ENCODE measurements at regions not wholly inside any gene's neighbourhood (a gene's known extent, or its start where the extent isn't known, plus 50 kb on each side); places are given as distances from the start of the nearest gene placed in this dataset.

DNA sequence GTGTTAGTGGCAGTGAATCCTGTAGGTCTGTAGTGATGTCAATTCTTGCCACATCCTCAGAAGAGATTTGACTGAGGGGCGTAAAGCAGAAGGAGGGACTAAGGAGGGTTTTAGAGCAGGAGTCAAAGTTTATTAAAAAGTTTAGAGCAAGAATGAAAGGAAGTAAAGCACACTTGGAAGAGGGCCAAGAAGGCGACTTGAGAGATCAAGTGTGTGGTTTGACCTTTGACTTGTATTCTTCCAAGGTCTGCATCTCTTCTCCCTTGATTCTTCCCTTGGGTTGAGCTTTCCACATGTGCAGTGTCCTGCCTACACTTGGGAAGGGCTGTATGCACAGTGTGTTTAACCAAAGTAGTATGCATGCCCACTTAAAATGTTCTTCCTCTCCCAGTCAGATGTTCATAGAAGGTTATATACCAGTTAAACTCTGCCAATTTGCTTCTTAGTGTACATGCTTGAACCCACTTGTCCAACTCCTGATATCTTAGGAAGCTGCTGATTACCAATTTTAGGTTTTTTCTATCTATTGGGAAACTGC, 627.6 kb downstream of the MMUT start:
- no peaks in the 10 kb centered on the region for H3K27me3 Mint-ChIP-seq
- no peak for ATAC-seq (replicated peaks in 1 of 4)
- 75% methylated on average over 1 of the region's 2 CpGs for WGBS (ENCODE audit: insufficient coverage)

DNA sequence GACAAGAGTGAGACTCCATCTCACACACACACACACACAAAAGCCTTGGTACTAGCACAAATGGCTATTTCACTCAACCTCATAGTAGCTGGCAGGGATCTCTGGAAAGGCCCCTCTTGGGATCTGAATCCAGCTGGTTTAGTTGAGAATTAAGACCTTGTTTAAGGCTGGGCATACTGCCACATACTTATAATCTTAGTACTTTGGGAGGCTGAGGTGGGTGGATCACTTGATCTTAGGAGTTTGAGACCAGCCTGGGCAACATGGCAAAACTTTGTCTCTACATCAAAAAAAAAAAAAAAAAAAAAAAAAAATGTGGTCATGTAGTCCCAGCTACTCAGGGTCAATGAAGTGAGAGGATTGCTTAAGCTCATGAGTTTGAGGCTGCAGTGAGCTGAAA, 628.3 kb downstream of the MMUT start:
- Histone ChIP-seq H3K27me3 (replicated peaks in 1 of 2; ENCODE audit: control insufficient read depth in 2 of 2, extremely low read depth in 1 of 2, insufficient read depth in 2 of 2, low read length in 1 of 2) (no peaks in the 10 kb centered on the region), H3K9me3 (no peaks in the 10 kb centered on the region), H3K36me3 (ENCODE audit: control insufficient read depth in 2 of 2, extremely low read depth in 1 of 2, insufficient read depth in 1 of 2, low read length in 1 of 2) (no peaks in the 10 kb centered on the region), H3K4me1 (ENCODE audit: control insufficient read depth in 1 of 2, extremely low read depth in 1 of 2, insufficient read depth in 2 of 2, low read length in 2 of 2) (no peaks in the 10 kb centered on the region), H3K4me3 (ENCODE audit: control insufficient read depth in 1 of 2, extremely low read depth in 1 of 2, low read length in 1 of 2) (no peak overlapping the region), H3K27ac (ENCODE audit: low read length) (no peak overlapping the region)
- H3K4me1 Mint-ChIP-seq, result no peaks in the 10 kb centered on the region
- no peak for DNase-seq
- no peak overlapping the region for H3K4me3 Mint-ChIP-seq
- no peak overlapping the region for H3K27ac Mint-ChIP-seq
- ChIA-PET POLR2A (no interaction called here), CTCF (no interaction called here)
- no peaks in the 10 kb centered on the region for H3K36me3 Mint-ChIP-seq
- peaks cover 5 to 11% (median 7%) of the 10 kb centered on the region in 3 donors for H3K9me3 Mint-ChIP-seq
- ATAC-seq (replicated peaks in 1 of 4), result no peak
- H3K27me3 Mint-ChIP-seq, result no peaks in the 10 kb centered on the region

More for the DNA sequence above, 627.6 kb downstream of the MMUT start:
- peaks cover 9 to 17% (median 12%) of the 10 kb centered on the region in 3 donors for H3K9me3 Mint-ChIP-seq
- no peaks in the 10 kb centered on the region for H3K4me1 ChIP-seq (ENCODE audit: control insufficient read depth in 1 of 2, extremely low read depth in 1 of 2, insufficient read depth in 2 of 2, low read length in 2 of 2)
- ChIA-PET CTCF (no interaction called here), POLR2A (interaction anchor here in 1 of 2 donors (0.5 kb wide), 1 partner anchor 25 kb away, joined by 4 read pairs; no protein-coding TSS in a partner anchor)
- H3K27ac ChIP-seq (ENCODE audit: low read length), result no peak overlapping the region
- no peak overlapping the region for H3K27ac Mint-ChIP-seq
- H3K4me1 Mint-ChIP-seq, result no peaks in the 10 kb centered on the region
- no peaks in the 10 kb centered on the region for H3K36me3 ChIP-seq (ENCODE audit: control insufficient read depth in 2 of 2, extremely low read depth in 1 of 2, insufficient read depth in 1 of 2, low read length in 1 of 2)
- H3K4me3 Mint-ChIP-seq, result no peak overlapping the region
- H3K27me3 ChIP-seq (replicated peaks in 1 of 2; ENCODE audit: control insufficient read depth in 2 of 2, extremely low read depth in 1 of 2, insufficient read depth in 2 of 2, low read length in 1 of 2), result no peaks in the 10 kb centered on the region
- DNase-seq, result no peak
- H3K9me3 ChIP-seq, result no peaks in the 10 kb centered on the region
- H3K4me3 ChIP-seq (ENCODE audit: control insufficient read depth in 1 of 2, extremely low read depth in 1 of 2, low read length in 1 of 2), result no peak overlapping the region
- no peaks in the 10 kb centered on the region for H3K36me3 Mint-ChIP-seq

DNA sequence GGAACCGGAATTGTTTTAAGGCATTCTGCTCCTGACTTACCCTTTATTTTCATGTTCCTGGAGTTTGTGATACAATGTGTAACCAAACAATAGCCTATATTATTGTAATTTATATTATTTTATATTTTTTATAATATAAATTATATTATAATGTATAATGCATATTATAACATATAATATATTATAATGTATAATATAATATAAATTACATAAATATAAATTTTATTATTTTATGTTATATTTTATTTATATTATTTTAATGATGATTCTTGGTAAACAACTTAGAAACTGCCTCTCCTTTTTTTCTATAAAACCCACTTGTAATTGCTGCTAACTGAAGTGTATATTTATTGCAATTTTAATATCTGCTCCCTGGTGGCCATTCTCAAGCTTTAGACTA, 629.1 kb downstream of the MMUT start:
- POLR2A ChIA-PET, result interaction anchor here in 1 of 2 donors (0.6 kb wide), 1 partner anchor 39 kb away, joined by 4 read pairs; no protein-coding TSS in a partner anchor
- H3K27ac ChIP-seq (ENCODE audit: low read length), result no peak overlapping the region
- Mint-ChIP-seq H3K4me3 (no peak overlapping the region), H3K27me3 (no peaks in the 10 kb centered on the region), H3K4me1 (no peaks in the 10 kb centered on the region), H3K36me3 (no peaks in the 10 kb centered on the region), H3K27ac (no peak overlapping the region), H3K9me3 (peaks cover 3 to 11% (median 6%) of the 10 kb centered on the region in 3 donors)
- ATAC-seq (replicated peaks in 1 of 4) (no peak), DNase-seq (no peak)
- H3K4me3 ChIP-seq (ENCODE audit: control insufficient read depth in 1 of 2, extremely low read depth in 1 of 2, low read length in 1 of 2), result no peak overlapping the region
- H3K9me3 ChIP-seq, result no peaks in the 10 kb centered on the region
- CTCF ChIA-PET, result no interaction called here
- H3K4me1 ChIP-seq (ENCODE audit: control insufficient read depth in 1 of 2, extremely low read depth in 1 of 2, insufficient read depth in 2 of 2, low read length in 2 of 2), result no peaks in the 10 kb centered on the region
- WGBS (ENCODE audit: insufficient coverage), result no CpG with 5 or more reads among the region's 1 CpG
- H3K27me3 ChIP-seq (replicated peaks in 1 of 2; ENCODE audit: control insufficient read depth in 2 of 2, extremely low read depth in 1 of 2, insufficient read depth in 2 of 2, low read length in 1 of 2), result no peaks in the 10 kb centered on the region
- no peaks in the 10 kb centered on the region for H3K36me3 ChIP-seq (ENCODE audit: control insufficient read depth in 2 of 2, extremely low read depth in 1 of 2, insufficient read depth in 1 of 2, low read length in 1 of 2)

DNA sequence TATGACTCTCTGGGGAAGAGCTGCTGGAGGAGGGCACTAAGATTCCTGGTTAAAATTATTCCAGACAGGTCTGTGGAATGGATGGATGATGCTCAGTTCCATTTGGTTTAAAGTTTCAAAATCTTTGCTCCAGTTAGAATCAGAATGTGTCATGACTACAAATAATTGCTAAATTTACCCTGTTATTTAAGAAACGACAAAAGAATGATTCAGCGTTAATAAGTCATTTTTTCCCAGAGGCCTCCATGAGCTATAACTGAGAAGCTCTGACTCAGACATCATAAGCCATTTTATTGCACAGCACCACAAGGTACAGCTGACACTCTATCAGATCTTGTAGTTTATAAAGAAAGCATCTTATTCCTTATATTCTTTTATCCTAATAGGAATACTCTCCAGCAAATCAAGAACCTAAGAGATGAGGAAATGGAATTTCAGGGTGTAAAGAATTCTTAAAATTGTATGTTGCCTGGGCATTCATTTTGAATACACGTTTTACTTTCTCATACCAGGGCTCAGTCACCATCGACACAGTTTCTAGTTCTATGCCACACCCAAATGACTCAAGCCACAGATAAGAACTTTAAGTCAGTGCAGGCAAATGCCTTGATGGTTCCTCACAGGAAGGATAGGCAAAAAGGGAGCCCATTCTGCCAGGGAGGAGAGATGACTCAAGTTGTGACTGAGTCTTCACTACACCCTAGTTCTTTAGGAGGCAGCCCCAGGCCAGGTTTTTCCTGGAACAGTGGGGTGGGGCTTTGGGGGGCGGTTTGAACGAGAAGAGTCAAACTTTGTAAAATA, 636.0 kb downstream of the MMUT start:
- H3K27me3 ChIP-seq (replicated peaks in 1 of 2; ENCODE audit: control insufficient read depth in 2 of 2, extremely low read depth in 1 of 2, insufficient read depth in 2 of 2, low read length in 1 of 2), result no peaks in the 10 kb centered on the region
- no peak overlapping the region for H3K27ac ChIP-seq (ENCODE audit: low read length)
- no peaks in the 10 kb centered on the region for H3K36me3 ChIP-seq (ENCODE audit: control insufficient read depth in 2 of 2, extremely low read depth in 1 of 2, insufficient read depth in 1 of 2, low read length in 1 of 2)
- ChIA-PET POLR2A (no interaction called here), CTCF (no interaction called here)
- Mint-ChIP-seq H3K4me3 (no peak overlapping the region), H3K27ac (no peak overlapping the region), H3K27me3 (no peaks in the 10 kb centered on the region), H3K36me3 (no peaks in the 10 kb centered on the region), H3K4me1 (no peaks in the 10 kb centered on the region), H3K9me3 (peaks cover 1 to 25% (median 8%) of the 10 kb centered on the region in 3 donors)
- no peak overlapping the region for H3K4me3 ChIP-seq (ENCODE audit: control insufficient read depth in 1 of 2, extremely low read depth in 1 of 2, low read length in 1 of 2)
- H3K9me3 ChIP-seq, result no peaks in the 10 kb centered on the region
- 60% methylated on average over 1 of the region's 6 CpGs for WGBS (ENCODE audit: insufficient coverage)
- no peaks in the 10 kb centered on the region for H3K4me1 ChIP-seq (ENCODE audit: control insufficient read depth in 1 of 2, extremely low read depth in 1 of 2, insufficient read depth in 2 of 2, low read length in 2 of 2)
- DNase-seq (no peak), ATAC-seq (replicated peaks in 1 of 4) (no peak)

DNA sequence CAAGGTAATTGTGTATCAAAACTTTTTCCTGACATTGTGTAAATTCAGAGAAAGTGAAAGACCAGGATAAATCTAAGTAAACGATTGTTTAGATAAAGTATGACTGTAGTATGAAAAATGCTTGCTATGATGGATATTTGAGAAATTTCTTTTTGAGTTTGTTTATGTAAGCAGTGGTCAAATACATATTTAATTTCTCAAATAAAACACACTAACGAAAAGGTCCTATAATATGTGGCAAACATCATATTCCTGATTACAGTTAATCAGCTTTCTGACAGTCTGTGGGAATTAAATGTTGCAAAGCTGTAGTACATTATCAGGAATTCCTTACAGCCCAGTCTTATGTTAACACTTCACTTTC, 636.9 kb downstream of the MMUT start:
- H3K4me3 Mint-ChIP-seq, result no peak overlapping the region
- H3K36me3 ChIP-seq (ENCODE audit: control insufficient read depth in 2 of 2, extremely low read depth in 1 of 2, insufficient read depth in 1 of 2, low read length in 1 of 2), result no peaks in the 10 kb centered on the region
- ChIA-PET CTCF (no interaction called here), POLR2A (no interaction called here)
- ATAC-seq (replicated peaks in 1 of 4) (no peak), DNase-seq (no peak)
- H3K27ac Mint-ChIP-seq, result no peak overlapping the region
- no CpG with 5 or more reads among the region's 2 CpGs for WGBS (ENCODE audit: insufficient coverage)
- no peaks in the 10 kb centered on the region for H3K27me3 Mint-ChIP-seq
- H3K4me1 Mint-ChIP-seq, result no peaks in the 10 kb centered on the region
- no peaks in the 10 kb centered on the region for H3K27me3 ChIP-seq (replicated peaks in 1 of 2; ENCODE audit: control insufficient read depth in 2 of 2, extremely low read depth in 1 of 2, insufficient read depth in 2 of 2, low read length in 1 of 2)
- H3K4me1 ChIP-seq (ENCODE audit: control insufficient read depth in 1 of 2, extremely low read depth in 1 of 2, insufficient read depth in 2 of 2, low read length in 2 of 2), result no peaks in the 10 kb centered on the region
- H3K27ac ChIP-seq (ENCODE audit: low read length), result no peak overlapping the region
- H3K36me3 Mint-ChIP-seq, result no peaks in the 10 kb centered on the region
- H3K9me3 ChIP-seq, result no peaks in the 10 kb centered on the region
- H3K9me3 Mint-ChIP-seq, result peaks cover 5 to 29% (median 8%) of the 10 kb centered on the region in 3 donors
- no peak overlapping the region for H3K4me3 ChIP-seq (ENCODE audit: control insufficient read depth in 1 of 2, extremely low read depth in 1 of 2, low read length in 1 of 2)

DNA sequence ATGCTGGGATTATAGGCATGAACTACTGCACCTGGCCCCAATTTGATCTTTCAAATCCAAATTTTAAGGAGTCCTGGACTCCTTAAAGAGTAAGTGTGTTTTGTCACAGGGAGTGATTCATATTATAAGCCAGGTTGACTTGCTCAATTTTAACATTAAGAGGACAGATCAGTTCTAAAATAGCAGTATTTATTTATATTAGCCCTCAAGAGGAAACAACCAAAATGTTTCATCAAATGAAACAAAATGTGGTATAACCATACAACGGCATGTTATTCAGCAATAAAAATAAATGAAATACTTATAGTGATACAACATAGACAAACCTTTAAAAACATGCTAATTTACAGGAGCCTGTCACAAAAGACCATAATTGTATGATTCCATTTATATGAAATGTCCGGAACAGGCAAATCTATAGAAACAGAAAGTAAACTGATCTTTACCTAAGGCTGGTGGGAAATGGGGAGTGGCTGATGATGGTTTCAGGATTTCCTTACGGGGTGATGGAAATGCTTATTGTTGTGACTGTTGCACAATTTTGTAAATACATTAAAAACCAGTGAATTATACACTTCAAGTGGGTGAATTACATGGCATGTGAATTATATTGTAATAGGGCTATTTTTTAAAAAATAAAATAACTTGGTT, 637.4 kb downstream of the MMUT start:
- H3K27me3 ChIP-seq (replicated peaks in 1 of 2; ENCODE audit: control insufficient read depth in 2 of 2, extremely low read depth in 1 of 2, insufficient read depth in 2 of 2, low read length in 1 of 2), result no peaks in the 10 kb centered on the region
- DNase-seq (no peak), ATAC-seq (replicated peaks in 1 of 4) (no peak)
- POLR2A ChIA-PET, result no interaction called here
- H3K27ac ChIP-seq (ENCODE audit: low read length), result no peak overlapping the region
- CTCF ChIA-PET, result no interaction called here
- Mint-ChIP-seq H3K27me3 (no peaks in the 10 kb centered on the region), H3K27ac (no peak overlapping the region), H3K4me1 (no peaks in the 10 kb centered on the region), H3K9me3 (peaks cover 5 to 29% (median 8%) of the 10 kb centered on the region in 3 donors), H3K4me3 (no peak overlapping the region), H3K36me3 (no peaks in the 10 kb centered on the region)
- H3K9me3 ChIP-seq, result no peaks in the 10 kb centered on the region
- H3K4me3 ChIP-seq (ENCODE audit: control insufficient read depth in 1 of 2, extremely low read depth in 1 of 2, low read length in 1 of 2), result no peak overlapping the region
- no CpG with 5 or more reads among the region's 3 CpGs for WGBS (ENCODE audit: insufficient coverage)
- H3K4me1 ChIP-seq (ENCODE audit: control insufficient read depth in 1 of 2, extremely low read depth in 1 of 2, insufficient read depth in 2 of 2, low read length in 2 of 2), result no peaks in the 10 kb centered on the region
- H3K36me3 ChIP-seq (ENCODE audit: control insufficient read depth in 2 of 2, extremely low read depth in 1 of 2, insufficient read depth in 1 of 2, low read length in 1 of 2), result no peaks in the 10 kb centered on the region
